ENCODE measurements at regions not wholly inside any gene's neighbourhood (a gene's known extent, or its start where the extent isn't known, plus 50 kb on each side); places are given as distances from the start of the nearest gene placed in this dataset.

DNA sequence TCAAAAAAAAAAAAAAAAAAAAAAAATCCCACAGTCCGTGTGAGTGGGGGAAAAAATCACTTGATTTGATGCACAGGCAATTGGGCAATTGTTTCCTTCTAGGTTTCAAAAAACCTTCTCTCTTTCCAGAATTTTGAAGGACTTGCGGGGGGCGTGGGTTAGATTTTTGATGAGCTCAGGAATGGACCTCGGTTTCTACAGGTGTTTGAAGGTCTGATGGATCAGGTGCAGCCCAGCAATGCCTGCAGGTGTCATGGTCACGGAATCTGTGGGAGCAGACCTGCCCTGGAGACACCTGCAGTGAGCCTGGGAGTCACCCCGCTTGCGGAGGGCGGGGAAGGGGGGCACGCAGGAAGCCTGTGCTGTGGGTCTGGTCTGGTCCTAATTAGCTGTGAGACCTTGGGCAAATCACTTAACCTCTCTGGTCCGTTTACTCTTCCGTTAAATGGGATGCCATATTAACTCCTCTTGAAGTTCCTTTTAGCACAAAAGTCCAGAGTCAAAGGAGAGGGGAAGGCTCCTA is 174.2 kb downstream of the IRF8 start:
- H3K36me3 ChIP-seq = no peaks in the 10 kb centered on the region
- no peak overlapping the region for H3K4me3 ChIP-seq (replicated peaks in 1 of 3)
- H3K27ac ChIP-seq = no peak overlapping the region
- H3K4me1 ChIP-seq = no peaks in the 10 kb centered on the region
- intact Hi-C loops (cut with DNase I) = loop anchor here (5.0 kb wide), 1 partner anchor 449 kb away; no protein-coding TSS in a partner anchor
- TF ChIP-seq, protein P1, sequence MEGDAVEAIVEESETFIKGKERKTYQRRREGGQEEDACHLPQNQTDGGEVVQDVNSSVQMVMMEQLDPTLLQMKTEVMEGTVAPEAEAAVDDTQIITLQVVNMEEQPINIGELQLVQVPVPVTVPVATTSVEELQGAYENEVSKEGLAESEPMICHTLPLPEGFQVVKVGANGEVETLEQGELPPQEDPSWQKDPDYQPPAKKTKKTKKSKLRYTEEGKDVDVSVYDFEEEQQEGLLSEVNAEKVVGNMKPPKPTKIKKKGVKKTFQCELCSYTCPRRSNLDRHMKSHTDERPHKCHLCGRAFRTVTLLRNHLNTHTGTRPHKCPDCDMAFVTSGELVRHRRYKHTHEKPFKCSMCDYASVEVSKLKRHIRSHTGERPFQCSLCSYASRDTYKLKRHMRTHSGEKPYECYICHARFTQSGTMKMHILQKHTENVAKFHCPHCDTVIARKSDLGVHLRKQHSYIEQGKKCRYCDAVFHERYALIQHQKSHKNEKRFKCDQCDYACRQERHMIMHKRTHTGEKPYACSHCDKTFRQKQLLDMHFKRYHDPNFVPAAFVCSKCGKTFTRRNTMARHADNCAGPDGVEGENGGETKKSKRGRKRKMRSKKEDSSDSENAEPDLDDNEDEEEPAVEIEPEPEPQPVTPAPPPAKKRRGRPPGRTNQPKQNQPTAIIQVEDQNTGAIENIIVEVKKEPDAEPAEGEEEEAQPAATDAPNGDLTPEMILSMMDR (IDR thresholded peaks at IDR 0.05) = no peak
- TF ChIP-seq POLR2A (IDR thresholded peaks at IDR 0.05) = no peak
- 67 to 68% methylated on average over 11 of the region's 11 CpGs for WGBS, 2 donors
- no peak for DNase-seq
- no peaks in the 10 kb centered on the region for H3K9me3 ChIP-seq
- no peaks in the 10 kb centered on the region for H3K27me3 ChIP-seq

DNA sequence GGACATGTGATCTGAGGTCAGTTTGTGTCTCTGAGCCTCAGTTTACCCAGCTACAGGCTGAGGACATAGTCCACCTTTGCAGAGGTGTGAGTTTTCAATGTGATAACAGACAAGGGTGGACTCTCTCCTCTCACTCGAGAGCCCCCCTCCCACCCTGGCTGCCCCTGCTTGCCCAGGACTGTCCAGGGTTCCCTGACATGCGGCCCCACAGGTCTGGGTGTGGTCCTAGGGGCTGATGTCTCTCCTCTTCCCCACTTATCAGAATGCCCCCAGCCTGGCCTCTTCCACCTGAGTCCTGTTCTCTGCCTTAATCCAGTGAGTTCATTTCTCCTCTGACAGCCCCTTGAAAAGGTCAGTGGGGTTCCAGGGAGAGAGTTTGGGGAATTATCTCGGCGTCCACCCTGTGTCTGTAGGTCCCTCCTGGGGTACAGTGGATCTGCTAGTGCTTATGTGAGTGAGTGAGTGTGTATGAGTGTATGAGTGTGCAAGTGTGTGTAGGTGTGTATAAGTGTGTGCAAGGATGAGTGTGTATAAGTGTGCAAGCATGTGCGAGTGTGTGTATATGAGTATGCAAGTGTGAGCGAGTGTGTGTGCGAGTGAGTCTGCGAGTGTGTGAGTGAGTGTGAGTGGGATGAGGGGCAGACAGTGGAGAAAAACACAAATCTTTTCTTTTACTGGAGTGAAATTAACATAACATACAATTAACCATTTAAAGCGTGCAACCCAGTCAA is 175.0 kb downstream of the IRF8 start:
- H3K4me1 ChIP-seq = no peaks in the 10 kb centered on the region
- intact Hi-C loops (cut with DNase I) = loop anchor here (5.0 kb wide), 1 partner anchor 448 kb away; no protein-coding TSS in a partner anchor

DNA sequence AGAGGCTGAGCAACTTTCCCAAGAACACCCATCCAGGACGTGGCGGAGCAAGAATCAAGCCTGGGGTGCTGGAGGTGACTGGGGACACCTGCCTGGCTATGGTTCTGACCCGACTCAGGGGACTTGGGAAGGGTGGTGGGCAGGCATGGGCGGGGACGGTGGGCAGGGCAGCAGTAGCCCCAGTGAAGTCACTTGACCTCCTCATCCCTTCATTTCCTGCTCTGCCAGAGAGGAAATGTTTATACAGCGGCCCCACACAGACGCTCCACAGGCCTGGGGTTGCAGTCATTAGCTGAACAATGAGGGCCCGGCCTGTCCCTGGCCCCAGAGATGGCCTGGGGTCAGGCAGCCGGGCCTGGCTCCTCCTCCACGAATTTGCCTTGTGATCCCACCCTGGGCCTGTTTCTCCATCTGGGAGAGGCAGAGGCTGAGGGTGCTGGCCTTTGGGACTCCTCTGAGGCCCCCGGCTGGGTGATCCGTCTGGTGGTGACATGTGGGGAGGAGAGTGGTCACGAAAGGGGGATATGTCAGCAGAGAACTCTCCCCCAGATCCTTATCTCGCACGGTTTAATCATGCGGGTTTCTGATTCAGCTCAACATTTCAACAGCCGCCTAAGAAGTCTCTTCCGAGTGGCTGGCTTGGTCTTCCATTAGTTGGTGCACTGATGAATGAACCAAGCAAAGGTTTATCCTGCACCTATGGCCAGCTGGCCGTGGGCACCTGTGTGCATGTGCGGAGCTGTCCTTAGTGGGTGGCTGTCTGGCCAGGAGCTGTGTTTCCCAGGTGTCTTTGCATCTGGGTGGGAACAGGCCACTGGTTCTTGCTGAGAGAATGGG is 175.9 kb downstream of the IRF8 start:
- intact Hi-C loops (cut with DNase I) = loop anchor here (5.0 kb wide), 1 partner anchor 447 kb away; no protein-coding TSS in a partner anchor
- no peak overlapping the region for H3K27ac ChIP-seq
- no peaks in the 10 kb centered on the region for H3K27me3 ChIP-seq
- H3K4me1 ChIP-seq = no peaks in the 10 kb centered on the region
- 53 to 54% methylated on average over 15 to 18 of the region's 20 CpGs for WGBS, 2 donors
- no peak for DNase-seq
- no peaks in the 10 kb centered on the region for H3K36me3 ChIP-seq
- H3K9me3 ChIP-seq = no peaks in the 10 kb centered on the region
- no peak for TF ChIP-seq POLR2A (IDR thresholded peaks at IDR 0.05)
- TF ChIP-seq, protein P1 (IDR thresholded peaks at IDR 0.05) = no peak
- H3K4me3 ChIP-seq (replicated peaks in 1 of 3) = no peak overlapping the region

More for the DNA sequence above, 175.0 kb downstream of the IRF8 start:
- 85 to 89% methylated on average over 9 of the region's 9 CpGs for WGBS, 2 donors
- Histone ChIP-seq H3K27me3 (no peaks in the 10 kb centered on the region), H3K9me3 (no peaks in the 10 kb centered on the region), H3K27ac (no peak overlapping the region), H3K36me3 (no peaks in the 10 kb centered on the region), H3K4me3 (replicated peaks in 1 of 3) (no peak overlapping the region)
- no peak for DNase-seq
- TF ChIP-seq POLR2A (IDR thresholded peaks at IDR 0.05) = no peak

DNA sequence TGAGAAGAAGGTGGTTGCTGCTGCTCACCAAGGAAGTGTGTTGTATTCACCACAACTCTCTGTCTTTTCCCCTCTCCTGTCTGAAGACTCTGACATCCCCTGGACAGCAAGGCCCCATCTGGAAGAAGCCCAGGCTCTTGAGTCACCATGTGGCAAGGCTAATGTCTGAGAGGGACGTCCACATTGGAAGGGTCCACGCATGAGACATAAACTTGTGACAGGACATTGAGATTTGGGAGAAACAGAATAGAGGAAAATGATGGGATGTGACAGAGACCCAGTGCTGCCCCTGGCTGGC is 176.5 kb downstream of the IRF8 start:
- H3K4me3 ChIP-seq (replicated peaks in 1 of 3) = no peak overlapping the region
- no peak for DNase-seq
- no peaks in the 10 kb centered on the region for H3K9me3 ChIP-seq
- TF ChIP-seq, protein P1 (IDR thresholded peaks at IDR 0.05) = no peak
- TF ChIP-seq POLR2A (IDR thresholded peaks at IDR 0.05) = no peak
- intact Hi-C loops (cut with DNase I) = no loop called here
- H3K27ac ChIP-seq = no peak overlapping the region
- no peaks in the 10 kb centered on the region for H3K27me3 ChIP-seq
- 81 to 87% methylated on average over 2 of the region's 2 CpGs for WGBS, 2 donors
- H3K4me1 ChIP-seq = no peaks in the 10 kb centered on the region
- H3K36me3 ChIP-seq = no peaks in the 10 kb centered on the region

DNA sequence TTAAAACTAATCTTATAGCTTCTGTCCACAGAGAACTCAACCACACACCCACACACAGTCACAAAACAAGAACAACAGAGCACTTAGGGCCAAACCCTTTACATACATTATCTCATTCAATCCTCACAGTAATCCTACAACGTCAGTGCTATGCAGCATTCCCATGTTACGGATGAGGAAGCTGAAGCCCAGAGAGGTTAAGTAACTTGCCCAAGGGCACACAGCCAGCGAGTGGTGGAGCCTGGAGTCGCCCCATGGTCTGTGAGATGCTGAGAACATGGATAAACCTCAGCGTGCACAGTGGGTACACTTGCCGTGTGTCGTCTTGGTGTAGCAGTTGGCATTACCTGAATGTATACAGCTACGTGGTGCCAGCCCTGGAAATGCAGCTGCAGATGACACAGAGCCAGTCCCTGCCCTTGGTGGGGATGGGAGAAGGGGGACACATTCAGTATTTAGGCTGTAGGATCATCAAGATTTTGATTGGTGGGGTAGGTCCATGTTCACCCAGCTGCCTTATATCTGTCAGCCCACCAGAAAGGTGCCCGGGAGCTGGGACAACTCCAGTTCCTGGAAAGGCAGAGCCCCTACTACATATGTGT is 177.0 kb downstream of the IRF8 start:
- no peak for TF ChIP-seq POLR2A (IDR thresholded peaks at IDR 0.05)
- TF ChIP-seq, protein P1 (IDR thresholded peaks at IDR 0.05) = no peak
- no peak for DNase-seq
- intact Hi-C loops (cut with DNase I) = no loop called here
- WGBS, 2 donors = 85 to 91% methylated on average over 9 of the region's 9 CpGs
- H3K4me3 ChIP-seq (replicated peaks in 1 of 3) = no peak overlapping the region
- H3K36me3 ChIP-seq = no peaks in the 10 kb centered on the region
- no peaks in the 10 kb centered on the region for H3K27me3 ChIP-seq
- H3K27ac ChIP-seq = no peak overlapping the region
- no peaks in the 10 kb centered on the region for H3K9me3 ChIP-seq
- H3K4me1 ChIP-seq = no peaks in the 10 kb centered on the region
